ENCODE measurements at regions not wholly inside any gene's neighbourhood (a gene's known extent, or its start where the extent isn't known, plus 50 kb on each side); places are given as distances from the start of the nearest gene placed in this dataset.

DNA sequence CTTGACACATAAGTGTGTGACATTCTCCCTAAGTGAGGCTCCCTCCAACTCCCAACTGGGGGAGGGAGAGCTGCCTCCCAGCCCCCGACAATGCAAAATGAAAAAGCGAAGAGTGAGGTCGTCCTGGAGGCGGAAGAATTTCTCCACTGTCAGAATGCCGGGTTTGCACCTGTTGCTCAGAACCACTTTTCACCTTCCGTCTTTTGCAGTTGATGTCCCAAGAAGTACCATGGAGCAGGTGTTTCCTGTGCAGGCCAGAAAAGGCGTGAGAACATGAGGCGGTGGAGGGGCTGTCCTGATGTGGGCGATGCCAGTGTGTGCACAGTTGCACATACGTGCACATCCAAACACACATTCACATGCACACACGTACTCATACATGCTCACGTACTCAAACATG is 158.6 kb upstream of the AJAP1 start:
- no peak for DNase-seq (ENCODE audit: low read depth)
- H3K4me3 ChIP-seq (ENCODE audit: low read length): no peak overlapping the region
- TF ChIP-seq, protein P1, sequence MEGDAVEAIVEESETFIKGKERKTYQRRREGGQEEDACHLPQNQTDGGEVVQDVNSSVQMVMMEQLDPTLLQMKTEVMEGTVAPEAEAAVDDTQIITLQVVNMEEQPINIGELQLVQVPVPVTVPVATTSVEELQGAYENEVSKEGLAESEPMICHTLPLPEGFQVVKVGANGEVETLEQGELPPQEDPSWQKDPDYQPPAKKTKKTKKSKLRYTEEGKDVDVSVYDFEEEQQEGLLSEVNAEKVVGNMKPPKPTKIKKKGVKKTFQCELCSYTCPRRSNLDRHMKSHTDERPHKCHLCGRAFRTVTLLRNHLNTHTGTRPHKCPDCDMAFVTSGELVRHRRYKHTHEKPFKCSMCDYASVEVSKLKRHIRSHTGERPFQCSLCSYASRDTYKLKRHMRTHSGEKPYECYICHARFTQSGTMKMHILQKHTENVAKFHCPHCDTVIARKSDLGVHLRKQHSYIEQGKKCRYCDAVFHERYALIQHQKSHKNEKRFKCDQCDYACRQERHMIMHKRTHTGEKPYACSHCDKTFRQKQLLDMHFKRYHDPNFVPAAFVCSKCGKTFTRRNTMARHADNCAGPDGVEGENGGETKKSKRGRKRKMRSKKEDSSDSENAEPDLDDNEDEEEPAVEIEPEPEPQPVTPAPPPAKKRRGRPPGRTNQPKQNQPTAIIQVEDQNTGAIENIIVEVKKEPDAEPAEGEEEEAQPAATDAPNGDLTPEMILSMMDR (conservative IDR thresholded peaks at IDR 0.05; ENCODE audit: low read depth, low read length): no peak

DNA sequence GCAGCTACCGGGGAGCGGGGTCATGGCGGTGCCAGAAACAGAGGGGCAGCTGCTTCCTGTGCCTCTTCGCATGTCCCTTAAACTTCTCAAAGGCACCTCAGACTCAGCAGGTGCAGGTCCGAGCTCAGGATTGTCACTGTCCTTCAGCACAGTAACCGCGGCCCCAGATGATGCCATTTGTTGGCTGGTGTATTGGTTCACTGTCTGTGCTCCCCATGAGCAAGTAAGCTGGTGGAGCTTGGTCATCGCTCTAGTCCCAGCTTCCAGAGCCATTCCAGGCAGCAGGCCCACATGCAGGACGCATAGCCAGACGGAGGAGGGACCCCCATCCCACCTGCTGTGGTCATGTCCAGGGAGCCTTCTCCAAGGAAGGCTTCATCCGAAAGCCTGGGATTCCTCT is 154.0 kb upstream of the AJAP1 start:
- no peak for DNase-seq (ENCODE audit: low read depth)
- TF ChIP-seq, protein P1 (conservative IDR thresholded peaks at IDR 0.05; ENCODE audit: low read depth, low read length): no peak
- no peak overlapping the region for H3K4me3 ChIP-seq (ENCODE audit: low read length)

DNA sequence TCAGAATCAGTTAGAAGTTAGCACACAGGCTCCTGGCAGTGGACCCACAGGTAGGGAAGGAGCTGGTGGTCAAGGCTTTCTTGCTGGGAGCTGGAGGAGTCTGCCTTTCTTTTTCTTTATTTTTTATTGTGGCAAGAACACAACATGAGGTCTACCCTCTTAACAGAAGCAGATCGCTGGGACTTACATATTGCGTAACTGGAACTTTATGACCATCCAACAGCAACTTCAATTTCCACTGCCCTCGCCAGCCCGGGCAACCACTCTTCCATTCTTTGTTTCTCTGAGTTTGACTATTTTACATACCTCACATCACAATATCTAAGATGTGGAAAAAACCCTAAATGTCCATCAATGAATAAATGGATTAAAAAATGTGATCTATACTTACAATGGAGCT is 147.8 kb upstream of the AJAP1 start:
- TF ChIP-seq, protein P1 (conservative IDR thresholded peaks at IDR 0.05; ENCODE audit: low read depth, low read length): no peak
- no peak for DNase-seq (ENCODE audit: low read depth)
- no peak overlapping the region for H3K4me3 ChIP-seq (ENCODE audit: low read length)

DNA sequence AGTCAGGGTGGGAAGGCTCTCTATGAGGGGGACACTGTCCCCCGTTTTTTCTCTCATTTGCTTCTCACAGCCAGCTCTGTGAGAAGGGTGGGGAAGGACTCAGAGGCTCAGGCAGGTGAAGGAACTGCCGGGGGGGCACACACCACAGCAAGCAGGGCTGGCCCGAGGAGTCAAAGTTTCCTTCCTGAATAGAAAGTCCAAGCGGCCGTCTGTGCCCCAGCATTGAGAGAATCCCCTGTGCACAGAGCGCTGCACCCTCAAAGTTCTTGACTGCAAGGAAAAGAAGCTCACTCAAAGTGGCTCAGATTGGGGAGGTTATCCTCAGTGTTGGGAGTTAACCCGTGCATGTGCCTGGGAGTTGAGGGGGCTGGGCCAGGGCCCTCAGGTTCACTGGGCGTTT is 145.2 kb upstream of the AJAP1 start:
- DNase-seq (ENCODE audit: low read depth): no peak
- no peak overlapping the region for H3K4me3 ChIP-seq (ENCODE audit: low read length)
- TF ChIP-seq, protein P1 (conservative IDR thresholded peaks at IDR 0.05; ENCODE audit: low read depth, low read length): no peak

DNA sequence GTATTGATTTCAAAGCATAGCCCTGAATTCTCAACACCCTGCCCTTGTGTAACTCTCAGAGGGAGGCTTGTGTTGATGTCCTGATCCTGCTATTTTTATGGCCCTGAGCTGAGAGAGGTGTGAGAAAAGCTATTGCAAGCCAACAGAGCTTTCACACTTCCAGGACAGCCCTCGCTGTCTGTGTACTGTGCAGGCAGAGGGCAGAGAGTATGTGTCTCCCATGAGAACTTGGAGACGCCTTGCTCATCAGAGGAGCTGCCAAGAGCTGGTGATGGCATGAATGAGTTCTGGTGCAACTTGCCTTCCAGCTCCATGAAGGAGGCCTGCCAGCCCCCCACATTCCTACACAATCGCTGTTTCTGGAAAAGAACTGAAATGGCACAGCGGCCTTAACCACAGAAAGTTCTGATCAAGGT is 144.1 kb upstream of the AJAP1 start:
- DNase-seq (ENCODE audit: low read depth): no peak
- TF ChIP-seq, protein P1 (conservative IDR thresholded peaks at IDR 0.05; ENCODE audit: low read depth, low read length): no peak
- no peak overlapping the region for H3K4me3 ChIP-seq (ENCODE audit: low read length)

DNA sequence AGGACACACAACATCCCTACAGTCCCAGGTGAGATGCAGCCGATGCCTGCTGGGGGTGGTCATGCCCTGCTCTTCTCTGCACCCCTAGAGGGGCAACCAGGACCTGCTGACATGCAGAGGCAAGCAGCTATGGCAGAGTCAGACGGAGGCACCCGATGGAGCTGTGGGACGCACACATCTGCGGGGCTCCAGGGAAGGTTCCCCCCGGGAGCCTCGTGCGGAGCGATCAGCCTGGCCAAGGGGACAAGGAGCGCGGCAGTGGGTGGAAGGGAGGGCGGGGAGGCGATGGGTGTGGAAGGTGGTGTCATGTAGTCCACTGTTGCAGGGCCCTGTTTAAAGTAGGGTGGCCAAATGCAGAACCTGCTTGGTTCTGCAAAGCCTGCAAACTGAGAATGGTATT is 143.0 kb upstream of the AJAP1 start:
- H3K4me3 ChIP-seq (ENCODE audit: low read length): no peak overlapping the region
- DNase-seq (ENCODE audit: low read depth): no peak
- TF ChIP-seq, protein P1 (conservative IDR thresholded peaks at IDR 0.05; ENCODE audit: low read depth, low read length): no peak

DNA sequence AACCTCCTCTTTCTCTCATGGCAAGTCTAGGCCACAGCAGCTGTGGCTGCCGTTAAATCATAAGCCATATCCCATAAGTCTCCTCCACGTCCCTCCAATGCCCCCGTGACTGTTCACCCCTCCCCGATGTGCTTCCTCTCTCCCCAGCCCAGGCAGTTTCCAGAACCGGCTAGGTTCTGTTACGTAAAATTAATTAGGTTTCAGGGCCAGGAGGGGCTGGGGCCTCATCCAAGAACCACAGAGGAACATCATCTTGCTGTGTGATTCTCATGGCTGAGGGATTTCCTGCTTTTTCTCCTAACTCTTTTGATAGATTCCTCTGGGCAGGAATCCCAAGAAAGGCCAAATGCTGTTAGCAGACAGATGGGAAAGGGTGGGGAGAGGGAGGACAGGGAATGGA is 141.8 kb upstream of the AJAP1 start:
- TF ChIP-seq, protein P1 (conservative IDR thresholded peaks at IDR 0.05; ENCODE audit: low read depth, low read length): no peak
- DNase-seq (ENCODE audit: low read depth): no peak
- no peak overlapping the region for H3K4me3 ChIP-seq (ENCODE audit: low read length)
